Cardiac muscle cell (in vitro differentiated cells and primary cell): ENCODE measurements at regions not wholly inside any gene's neighbourhood (a gene's known extent, or its start where the extent isn't known, plus 50 kb on each side); places are given as distances from the start of the nearest gene placed in this dataset.
"Not testable (repeated sequence)": the region's sequence is repeated elsewhere in the genome, so short reads cannot be mapped to it uniquely, and the experiment has no call there.

ENCODE experiments used
- DNase-seq, 2 donors: peaks; one replicate each; pipeline versions ENCODE4 v3.0.0 to v3.0.0-alpha.2; 2010 to 2017; ENCODE audit warnings: low read depth in 1 of 2, low spot score in 1 of 2
- H3K27ac ChIP-seq: fragments of 200-600 bp; sonication (generic); 2 replicates; pipeline ENCODE4 v1.5.1; 2016
- H3K27me3 ChIP-seq: fragments of 200-600 bp; sonication (generic); 2 replicates; pipeline ENCODE4 v1.6.0; 2016; ENCODE audit warnings: control low read depth
- H3K36me3 ChIP-seq: fragments of 200-600 bp; sonication (generic); 2 replicates; pipeline ENCODE4 v1.5.1; 2016; ENCODE audit warnings: control low read depth
- H3K4me1 ChIP-seq: fragments of 200-600 bp; sonication (generic); 2 replicates; pipeline ENCODE4 v1.8.1; 2017; ENCODE audit warnings: low read depth, mild to moderate bottlenecking, mixed run types
- H3K4me3 ChIP-seq: fragments of 200-600 bp; sonication (generic); 2 replicates; pipeline ENCODE4 v1.5.1; 2016; ENCODE audit warnings: mild to moderate bottlenecking
- H3K9me3 ChIP-seq: fragments of 200-600 bp; sonication (generic); 2 replicates; pipeline ENCODE4 v1.5.1; 2017; ENCODE audit warnings: low read depth, mild to moderate bottlenecking, control low read depth
- TF ChIP-seq, protein P1 (sequence below): IDR thresholded peaks from 2 replicates; pipeline ENCODE4 v1.5.1; 2012; ENCODE audit warnings: low read depth, mild to moderate bottlenecking, low read length

DNA sequence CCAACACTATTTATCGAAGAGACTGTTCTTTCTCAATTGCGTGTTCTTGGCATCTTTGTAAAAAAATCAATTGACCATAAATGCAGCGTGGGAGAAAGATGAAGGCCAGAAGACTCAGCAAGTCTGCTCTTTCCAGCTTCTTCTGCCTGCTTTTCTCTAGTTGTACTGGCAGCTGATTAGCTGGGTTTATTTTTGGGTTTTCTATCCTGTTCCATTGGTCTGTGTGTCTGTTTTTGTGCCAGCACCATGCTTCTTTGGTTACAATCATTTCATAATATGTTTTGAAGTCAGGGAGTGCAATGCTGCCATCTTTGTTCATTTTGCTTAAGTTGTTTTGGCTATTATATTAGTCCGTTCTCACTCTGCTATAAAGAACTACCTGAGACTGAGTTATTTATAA is 201.8 kb upstream of the B3GALT2 start:
- no peak overlapping the region for H3K27ac ChIP-seq
- H3K4me3 ChIP-seq = no peak overlapping the region
- H3K27me3 ChIP-seq = no peaks in the 10 kb centered on the region
- TF ChIP-seq, protein P1, sequence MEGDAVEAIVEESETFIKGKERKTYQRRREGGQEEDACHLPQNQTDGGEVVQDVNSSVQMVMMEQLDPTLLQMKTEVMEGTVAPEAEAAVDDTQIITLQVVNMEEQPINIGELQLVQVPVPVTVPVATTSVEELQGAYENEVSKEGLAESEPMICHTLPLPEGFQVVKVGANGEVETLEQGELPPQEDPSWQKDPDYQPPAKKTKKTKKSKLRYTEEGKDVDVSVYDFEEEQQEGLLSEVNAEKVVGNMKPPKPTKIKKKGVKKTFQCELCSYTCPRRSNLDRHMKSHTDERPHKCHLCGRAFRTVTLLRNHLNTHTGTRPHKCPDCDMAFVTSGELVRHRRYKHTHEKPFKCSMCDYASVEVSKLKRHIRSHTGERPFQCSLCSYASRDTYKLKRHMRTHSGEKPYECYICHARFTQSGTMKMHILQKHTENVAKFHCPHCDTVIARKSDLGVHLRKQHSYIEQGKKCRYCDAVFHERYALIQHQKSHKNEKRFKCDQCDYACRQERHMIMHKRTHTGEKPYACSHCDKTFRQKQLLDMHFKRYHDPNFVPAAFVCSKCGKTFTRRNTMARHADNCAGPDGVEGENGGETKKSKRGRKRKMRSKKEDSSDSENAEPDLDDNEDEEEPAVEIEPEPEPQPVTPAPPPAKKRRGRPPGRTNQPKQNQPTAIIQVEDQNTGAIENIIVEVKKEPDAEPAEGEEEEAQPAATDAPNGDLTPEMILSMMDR = no peak
- no peaks in the 10 kb centered on the region for H3K36me3 ChIP-seq
- H3K9me3 ChIP-seq = no peaks in the 10 kb centered on the region
- no peak for DNase-seq
- peaks cover 14% of the 10 kb centered on the region for H3K4me1 ChIP-seq

DNA sequence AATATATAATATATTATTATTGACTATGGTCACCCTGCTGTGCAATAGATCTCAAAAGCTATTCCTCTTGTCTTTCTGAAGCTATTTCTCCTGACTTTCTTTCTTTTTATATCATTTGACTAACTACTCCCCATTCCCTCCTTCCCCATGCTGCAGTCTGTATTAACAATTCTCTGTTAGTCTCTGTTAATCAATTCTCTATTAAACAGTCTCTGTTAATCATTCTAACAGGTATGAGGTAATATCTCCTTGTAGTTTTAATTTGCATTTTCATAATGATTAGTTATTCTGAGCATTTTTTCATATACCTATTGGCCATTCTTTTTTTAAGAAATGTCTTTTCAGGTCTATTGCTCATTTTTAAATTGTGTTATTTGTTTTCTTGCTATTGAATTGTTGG is 201.0 kb upstream of the B3GALT2 start:
- no peaks in the 10 kb centered on the region for H3K27me3 ChIP-seq
- no peak for DNase-seq
- TF ChIP-seq, protein P1 = no peak
- H3K27ac ChIP-seq = no peak overlapping the region
- no peaks in the 10 kb centered on the region for H3K9me3 ChIP-seq
- H3K36me3 ChIP-seq = no peaks in the 10 kb centered on the region
- no peak overlapping the region for H3K4me3 ChIP-seq
- peaks cover 14% of the 10 kb centered on the region for H3K4me1 ChIP-seq

DNA sequence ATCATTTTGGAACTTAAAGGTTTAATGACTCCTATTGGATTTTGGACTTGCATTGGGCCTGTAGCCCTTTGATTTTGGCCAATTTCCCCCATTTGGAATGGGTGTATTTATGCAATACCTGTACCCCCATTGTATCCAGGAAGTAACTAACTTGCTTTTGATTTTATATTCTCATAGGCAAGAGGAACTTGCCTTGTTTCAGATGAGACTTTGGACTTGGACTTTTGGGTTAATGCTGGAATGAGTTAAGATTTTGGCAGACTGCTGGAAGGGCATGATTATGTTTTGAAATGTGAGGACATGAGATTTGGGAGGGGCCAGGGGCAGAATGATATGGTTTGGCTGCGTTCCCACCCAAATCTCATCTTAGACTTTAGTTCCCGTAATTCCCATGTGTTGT is 192.0 kb upstream of the B3GALT2 start:
- not testable (repeated sequence) for H3K36me3 ChIP-seq, H3K27ac ChIP-seq, H3K4me1 ChIP-seq, H3K27me3 ChIP-seq, DNase-seq, H3K9me3 ChIP-seq, H3K4me3 ChIP-seq

DNA sequence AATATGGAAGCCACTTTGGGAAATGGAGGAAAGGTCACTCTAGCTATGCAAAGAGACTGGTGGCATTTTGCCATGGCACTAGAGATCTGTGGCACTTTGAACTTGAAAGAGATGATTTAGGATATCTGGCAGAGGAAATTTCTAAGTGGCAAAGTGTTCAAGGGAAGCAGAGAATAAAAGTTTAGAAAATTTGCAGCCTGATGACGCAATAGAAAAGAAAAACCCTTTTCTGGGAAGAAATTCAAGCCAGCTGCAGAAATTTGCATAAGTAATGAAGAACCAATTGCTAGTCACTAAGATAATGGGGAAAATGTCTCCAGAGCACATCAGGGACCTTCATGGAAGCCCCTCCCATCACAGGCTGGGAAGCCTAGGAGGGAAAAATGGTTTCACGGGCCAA is 191.1 kb upstream of the B3GALT2 start:
- TF ChIP-seq, protein P1 = no peak
- H3K27ac ChIP-seq = no peak overlapping the region
- no peak overlapping the region for H3K4me3 ChIP-seq
- no peaks in the 10 kb centered on the region for H3K9me3 ChIP-seq
- H3K27me3 ChIP-seq = no peaks in the 10 kb centered on the region
- H3K4me1 ChIP-seq = no peaks in the 10 kb centered on the region
- DNase-seq = no peak
- H3K36me3 ChIP-seq = no peaks in the 10 kb centered on the region

DNA sequence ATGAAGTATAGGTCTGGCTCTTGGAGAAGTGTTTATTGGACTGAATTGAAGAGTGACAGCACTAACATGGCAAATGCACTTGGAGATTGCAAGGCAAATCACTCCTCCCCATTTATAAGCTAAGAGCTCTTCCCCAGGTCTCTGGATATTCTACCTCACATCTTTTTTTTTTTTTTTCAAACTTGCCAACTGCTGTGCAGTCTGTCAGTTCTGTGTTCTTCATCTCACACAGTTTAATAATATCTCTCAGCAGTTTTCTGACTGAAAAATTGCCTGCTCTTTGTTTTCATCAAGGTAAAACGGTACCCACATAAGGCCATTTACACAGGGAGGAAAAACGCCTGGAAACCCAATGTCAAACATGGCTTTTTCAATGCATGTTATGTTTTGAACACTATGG is 186.1 kb upstream of the B3GALT2 start:
- Histone ChIP-seq H3K4me1 (no peaks in the 10 kb centered on the region), H3K27me3 (no peaks in the 10 kb centered on the region), H3K4me3 (no peak overlapping the region), H3K9me3 (no peaks in the 10 kb centered on the region), H3K27ac (no peak overlapping the region), H3K36me3 (no peaks in the 10 kb centered on the region)
- TF ChIP-seq, protein P1 = no peak
- DNase-seq = no peak

DNA sequence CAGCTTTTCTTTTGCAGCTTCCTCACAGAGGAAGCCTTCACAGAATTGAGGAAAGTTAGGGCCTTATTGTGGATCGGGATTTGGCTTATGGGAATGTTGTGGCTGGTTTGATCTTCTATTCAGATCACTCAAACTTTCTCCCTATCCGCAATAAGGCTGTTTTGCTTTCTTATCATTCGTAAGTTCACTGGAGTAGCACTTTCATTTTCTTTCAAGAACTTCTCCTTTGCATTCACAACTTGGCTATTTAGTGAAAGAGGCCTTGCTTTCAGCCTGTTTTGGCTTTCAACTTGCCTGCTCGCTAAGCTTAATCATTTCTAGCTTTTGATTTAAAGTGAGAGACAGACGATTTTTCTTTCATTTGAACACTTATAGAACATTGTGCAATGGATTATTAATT is 181.9 kb upstream of the B3GALT2 start:
- peak in 1 of 2 donors; percentile 35 for DNase-seq
- Histone ChIP-seq H3K36me3 (no peaks in the 10 kb centered on the region), H3K9me3 (no peaks in the 10 kb centered on the region), H3K27me3 (no peaks in the 10 kb centered on the region), H3K4me1 (no peaks in the 10 kb centered on the region), H3K27ac (no peak overlapping the region), H3K4me3 (no peak overlapping the region)
- TF ChIP-seq, protein P1 = no peak
